GM21423 (cell line): ENCODE measurements at regions not wholly inside any gene's neighbourhood (a gene's known extent, or its start where the extent isn't known, plus 50 kb on each side); places are given as distances from the start of the nearest gene placed in this dataset.

Experiments used
- ATAC-seq: cut with Tn5 transposase; IDR thresholded peaks from one replicate; pipeline ENCODE4 v1.9.1; 2021; ENCODE audit warnings: mild to moderate bottlenecking, moderate library complexity; ENCODE audit not compliant: unreplicated experiment

DNA sequence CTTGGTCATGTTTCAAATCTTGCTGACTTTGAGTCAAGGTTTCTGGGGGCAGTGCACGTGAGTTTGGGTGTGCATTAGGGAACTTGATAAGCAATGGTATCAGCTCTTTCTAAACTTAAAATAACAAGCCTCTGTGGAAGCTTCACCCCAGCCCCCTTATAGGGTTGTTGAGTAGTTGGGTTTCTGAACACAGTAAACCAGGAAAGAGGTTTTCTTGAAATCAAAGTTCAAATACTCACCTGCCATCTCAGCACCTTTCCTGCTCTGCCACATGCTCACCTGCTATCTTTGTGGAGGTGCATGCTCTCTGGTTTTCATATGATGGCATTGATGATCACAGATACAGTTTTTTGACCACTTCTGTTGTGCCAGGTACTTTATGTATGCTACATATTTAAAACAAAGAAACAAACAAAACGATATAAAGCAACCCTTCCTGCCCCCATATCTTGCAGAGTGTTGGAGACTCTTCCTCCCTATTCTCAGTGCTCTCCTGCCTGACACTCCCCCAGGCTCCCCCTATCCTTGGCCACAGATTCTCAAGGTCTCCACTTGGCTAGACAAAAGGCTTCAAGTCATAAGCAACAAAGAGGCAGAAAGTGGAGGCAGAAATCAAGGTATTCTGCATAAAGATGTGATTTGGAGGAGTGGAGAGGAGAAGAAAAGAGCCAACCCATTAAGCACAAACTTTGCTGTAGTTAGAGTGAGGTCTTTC lies 360.6 kb downstream of the CYRIA start:
- no peak for ATAC-seq

DNA sequence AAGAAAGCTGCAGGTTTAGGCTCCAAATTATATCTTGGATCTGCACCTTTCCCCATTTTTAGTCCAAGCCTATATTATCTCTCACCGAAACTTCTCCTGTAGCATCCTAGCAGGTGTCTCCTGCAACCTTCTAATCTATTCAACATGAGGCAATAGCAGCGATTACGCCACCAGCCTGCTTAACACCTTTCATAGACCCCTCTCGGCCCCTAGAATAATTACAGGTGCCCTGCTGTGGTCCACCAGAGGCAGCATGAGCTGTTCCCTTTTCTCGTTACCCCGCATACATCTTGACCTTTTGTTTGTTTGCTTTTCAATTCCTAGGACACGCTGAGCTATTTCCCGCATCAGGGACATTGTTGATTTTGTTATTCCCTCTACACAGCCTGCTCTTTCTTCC lies 361.9 kb downstream of the CYRIA start:
- ATAC-seq: no peak

DNA sequence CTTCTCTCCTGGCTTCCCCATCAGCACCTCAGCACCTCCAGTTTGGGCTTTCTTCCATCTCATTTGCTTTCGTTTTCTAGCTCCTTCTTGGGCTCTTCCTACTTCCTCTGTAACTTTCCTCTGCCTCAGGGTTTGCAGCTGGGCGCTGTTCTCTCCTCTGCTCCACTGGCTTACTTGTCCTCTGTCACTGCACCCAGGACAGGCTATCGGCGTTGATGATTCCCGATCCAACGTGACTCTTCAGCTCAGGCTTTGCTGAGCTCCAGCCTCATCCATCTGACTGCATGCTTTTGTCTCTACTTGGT lies 362.4 kb downstream of the CYRIA start:
- no peak for ATAC-seq

DNA sequence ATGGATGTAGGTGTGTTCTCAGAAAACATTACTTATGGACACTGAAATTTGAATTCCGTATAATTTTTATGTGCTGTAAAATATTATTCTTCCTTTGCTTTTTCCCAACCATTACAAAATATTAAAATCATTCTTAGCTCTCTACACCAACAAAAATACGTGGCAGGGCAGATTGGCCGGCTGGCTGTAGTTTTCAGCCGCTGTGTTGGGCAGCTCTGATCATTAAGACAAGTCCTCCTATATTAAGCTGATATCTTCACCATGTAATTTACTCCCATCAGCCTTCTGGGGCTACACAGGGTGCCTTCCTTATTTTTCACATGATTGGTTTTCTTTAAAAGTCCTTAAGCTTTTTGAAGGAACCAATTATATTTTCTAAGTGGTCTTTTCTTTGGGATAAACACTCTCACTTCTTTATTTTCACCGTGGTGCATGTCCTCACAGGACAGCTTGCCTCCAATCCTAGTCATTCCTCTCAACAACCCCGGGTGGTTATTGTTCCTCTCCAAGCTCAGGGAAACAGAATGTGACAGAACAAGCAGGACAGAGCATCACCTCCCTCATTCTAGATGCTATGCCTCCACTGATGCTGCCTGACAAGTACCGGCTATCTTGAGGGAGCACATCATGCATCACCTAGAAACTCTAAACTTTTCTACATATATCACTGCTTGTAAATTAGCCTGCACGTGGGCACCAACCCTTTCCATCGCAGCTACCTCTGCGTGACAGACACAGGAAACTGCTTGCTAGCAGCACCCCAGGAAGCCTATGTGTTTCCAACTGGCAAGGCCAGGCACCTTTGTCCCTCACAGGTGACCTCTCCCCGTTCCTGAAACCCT lies 362.3 kb downstream of the MYCN start:
- ATAC-seq: no peak

DNA sequence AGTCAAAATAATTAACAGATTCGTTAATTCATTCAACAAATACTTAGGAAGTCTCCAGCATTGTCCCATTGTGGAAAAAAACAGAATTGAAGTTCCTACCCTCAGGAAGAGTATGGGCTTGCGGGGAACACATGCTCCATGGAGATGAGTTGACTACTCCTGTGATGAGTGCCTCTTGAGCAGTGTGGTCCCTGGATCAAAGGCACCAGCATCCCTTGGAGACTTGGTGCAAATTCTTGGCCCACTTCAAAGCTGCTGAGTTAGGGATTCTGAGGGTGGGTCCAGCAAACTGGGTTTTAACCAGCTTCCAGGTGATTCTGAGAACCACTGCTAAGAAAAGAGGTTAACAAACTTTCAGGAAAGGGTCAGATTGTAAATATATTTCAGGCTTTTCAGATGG lies 361.6 kb downstream of the MYCN start:
- ATAC-seq: no peak

DNA sequence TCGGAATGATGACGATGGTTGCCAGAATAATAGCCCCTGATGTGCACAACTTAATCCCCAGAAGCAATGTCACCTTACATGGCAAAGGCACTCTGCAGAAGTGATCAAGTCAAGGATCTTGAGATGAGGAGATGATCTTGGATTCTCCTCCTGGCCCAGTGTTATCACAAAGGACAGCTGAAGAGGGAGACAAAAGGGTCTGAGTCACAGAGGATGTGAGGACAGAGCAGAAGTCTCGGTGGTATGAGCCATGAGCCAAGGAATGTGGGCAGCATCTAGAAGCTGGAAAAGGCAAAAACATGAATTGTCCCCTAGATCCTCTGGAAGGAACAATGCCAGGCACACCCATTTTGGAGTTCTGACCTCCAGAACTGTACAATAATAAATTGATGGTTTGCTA lies 358.5 kb downstream of the MYCN start:
- no peak for ATAC-seq

DNA sequence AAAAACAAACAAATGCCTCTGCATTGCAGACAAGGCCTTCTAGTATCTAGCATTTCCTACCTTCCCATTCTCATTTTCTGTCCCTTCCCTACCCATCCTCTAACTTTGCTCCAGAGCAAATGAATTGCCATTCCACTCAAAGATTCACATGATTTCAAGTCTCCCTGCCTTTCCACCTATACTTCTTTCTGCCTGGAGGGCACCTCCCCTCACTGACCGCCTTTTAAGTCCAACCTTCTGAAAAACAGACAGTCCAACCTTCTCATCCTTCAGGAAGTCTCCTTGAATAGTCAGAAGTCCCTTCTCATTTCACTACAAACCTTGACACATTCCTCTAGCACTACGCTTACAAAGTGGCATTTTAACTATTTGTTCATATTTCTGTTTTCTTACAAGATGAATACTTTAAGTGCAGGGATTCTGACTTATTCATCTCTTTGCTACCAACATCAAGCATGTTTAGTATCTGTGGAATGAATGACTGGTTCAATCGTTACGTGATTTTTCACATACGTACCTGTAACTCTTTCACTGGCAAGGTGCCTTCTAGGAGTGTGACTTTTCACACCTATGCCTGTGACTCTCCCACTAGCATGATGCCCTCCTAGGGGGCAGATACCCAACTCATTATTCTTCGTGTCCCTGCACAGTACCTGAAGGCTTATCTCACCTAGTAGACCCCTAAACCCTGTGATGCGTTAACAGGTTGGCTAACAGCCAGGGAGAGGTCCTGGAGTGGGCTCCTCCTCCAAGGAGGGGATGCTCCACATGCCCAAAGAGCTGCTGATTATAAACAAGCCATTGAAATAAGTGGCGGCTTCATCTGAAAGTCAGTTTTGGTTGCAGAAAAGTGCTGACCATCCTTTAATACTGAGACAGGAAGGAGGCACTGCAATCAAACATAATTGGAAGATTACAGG lies 356.2 kb downstream of the MYCN start:
- no peak for ATAC-seq

DNA sequence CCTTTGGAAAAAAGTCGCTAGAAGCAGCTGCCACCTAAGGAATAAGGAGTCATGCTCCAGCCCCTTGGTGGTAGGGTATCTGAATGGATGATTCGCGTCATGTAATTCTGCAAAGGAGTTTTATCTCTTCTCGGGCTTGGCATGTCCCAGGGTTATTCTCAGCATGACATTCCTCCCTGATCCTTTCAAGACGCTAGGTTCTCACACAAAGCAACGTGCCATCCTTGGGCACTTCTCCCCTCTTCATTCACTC lies 355.6 kb downstream of the MYCN start:
- no peak for ATAC-seq

DNA sequence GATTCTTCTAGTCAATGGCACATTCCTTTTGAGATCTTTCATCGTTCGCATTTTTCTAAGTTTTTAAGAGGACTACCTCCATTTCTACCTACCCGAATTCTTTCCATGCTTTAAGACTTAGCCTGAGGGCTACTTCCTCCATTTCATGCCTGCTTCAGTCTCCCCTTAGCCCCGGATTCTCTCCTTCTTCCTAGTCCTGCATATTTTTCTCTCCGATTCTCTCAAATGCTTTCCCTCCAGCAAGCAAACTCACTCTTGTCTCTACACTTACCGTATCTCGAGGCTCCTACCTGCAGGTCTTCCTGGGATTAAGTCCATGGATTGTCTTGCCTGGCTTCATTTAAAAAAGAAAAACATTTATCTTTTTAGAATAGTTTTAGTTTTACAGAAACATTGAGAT lies 354.4 kb downstream of the MYCN start:
- no peak for ATAC-seq

DNA sequence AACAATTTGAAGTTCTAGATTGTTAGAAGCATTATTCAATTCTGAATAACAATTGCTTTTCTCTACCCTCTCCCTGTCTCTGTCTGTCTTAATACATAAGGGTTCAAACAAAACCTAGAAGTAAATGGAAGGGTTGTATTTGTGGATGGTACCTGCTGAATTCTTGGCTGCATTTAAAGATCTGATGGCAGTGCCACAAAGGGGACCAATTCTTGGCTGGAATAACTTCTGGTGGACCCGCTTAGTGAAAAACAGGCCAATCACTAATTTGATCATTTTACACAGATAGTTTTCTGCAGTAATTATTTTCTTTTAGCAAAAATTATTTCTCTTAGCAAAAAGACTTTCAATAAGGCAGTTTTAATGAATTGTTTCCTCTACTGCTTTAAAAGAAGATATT lies 353.5 kb downstream of the MYCN start:
- no peak for ATAC-seq

DNA sequence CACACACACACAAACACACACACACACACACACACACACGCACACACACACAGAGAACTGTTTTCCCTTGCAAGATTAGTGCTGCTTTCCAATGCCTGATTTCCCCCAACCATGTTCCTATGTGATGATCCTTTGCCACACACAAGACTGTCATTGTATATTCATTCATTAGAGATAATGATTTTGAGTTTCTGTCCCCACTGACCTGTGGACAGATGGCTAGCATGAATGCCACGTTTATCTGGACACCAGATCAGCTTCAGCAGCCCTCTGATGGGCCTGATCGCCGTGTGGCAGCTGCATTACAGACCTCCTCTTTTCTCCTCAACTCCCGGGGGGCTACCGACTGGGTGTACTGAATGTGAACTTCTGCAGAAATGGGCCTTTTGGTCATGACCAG lies 353.0 kb downstream of the MYCN start:
- ATAC-seq: no peak

DNA sequence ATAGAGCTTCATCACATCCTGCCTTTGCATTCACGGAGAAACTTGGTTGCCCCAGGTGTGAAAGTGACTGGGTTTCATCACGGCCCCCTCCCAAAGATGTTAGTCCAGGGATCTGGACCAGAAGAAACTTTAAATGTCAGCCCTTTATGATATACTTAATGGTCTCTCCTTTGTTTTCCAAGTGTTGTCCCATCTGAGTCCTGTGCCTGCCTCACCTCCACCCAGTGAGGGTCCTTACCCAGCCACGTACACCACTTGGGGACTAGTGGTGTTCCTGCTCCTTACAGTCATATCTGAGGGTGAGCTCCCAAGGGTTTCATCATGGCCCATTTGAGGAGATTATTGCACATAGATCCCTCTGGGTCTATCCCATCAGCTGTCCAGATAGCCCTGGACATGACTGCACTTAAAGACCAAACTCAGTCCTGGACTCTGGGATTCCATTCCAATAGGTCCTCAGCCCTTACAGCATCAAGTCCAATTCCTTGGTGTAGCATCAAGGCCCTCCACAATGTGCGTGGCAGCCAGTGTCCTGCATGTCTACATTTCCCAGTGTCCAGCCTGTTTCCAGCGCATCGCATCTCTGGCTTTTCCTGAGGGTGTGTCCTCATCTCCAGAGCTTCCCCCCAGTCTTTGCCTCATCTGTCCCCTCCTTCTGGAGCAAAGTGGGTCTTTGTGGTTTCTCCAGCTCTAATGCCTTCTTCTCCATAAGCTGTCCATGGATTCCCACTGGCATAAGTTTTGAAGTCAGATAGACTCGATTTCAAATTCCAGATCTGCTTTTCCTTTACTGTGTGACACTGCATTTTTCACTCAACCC lies 351.6 kb downstream of the MYCN start:
- ATAC-seq: no peak

DNA sequence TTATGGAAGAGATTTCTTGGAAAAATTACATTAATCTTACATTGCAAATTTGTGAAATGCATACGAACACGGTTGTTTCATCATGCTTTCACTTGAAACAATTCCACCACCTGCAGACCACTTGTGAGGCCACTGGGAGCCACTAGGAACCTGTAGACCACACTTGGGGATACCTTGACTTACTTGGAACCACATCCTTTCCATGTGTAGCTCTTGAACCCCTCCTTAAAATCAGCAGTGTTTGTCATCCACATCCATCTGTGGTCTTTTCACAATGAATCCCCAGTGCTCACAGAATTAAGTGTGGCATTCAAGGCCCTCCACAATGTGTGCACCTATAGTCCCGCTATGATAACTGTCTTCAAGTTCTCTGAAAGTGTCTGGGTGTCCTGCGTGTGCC lies 350.9 kb downstream of the MYCN start:
- no peak for ATAC-seq

DNA sequence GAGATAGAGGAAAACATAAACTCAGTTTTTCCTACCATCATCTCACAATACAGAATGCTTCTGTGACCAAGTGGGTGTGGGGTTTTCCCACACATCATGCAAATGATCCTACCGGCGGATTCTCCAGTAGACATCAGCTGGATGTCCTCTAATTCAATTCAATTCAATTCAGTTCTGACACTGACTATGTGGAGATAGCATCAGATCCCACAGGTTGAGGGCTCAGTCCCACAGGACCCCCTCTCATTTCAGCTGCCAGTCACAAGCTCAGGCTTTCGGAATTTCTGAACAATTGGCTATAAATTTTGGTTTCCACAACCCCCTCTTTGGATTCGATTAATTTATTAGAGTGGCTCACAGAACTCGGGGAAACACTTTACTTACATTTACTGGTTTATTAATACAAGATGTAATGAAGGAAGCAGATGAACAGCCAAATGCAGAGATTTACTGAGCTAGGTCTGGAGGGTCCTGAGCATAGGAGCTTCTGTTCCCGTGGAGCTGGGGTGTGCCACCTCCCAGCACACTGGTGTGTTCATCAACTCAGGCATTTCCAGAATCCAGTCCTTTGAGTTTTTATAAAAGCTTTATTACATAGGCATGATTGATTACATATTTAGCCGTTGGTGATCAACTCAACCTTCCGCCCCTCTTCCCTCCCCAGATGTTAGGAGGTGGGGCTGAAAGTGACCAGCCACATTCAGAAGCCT lies 350.1 kb downstream of the MYCN start:
- ATAC-seq: no peak

DNA sequence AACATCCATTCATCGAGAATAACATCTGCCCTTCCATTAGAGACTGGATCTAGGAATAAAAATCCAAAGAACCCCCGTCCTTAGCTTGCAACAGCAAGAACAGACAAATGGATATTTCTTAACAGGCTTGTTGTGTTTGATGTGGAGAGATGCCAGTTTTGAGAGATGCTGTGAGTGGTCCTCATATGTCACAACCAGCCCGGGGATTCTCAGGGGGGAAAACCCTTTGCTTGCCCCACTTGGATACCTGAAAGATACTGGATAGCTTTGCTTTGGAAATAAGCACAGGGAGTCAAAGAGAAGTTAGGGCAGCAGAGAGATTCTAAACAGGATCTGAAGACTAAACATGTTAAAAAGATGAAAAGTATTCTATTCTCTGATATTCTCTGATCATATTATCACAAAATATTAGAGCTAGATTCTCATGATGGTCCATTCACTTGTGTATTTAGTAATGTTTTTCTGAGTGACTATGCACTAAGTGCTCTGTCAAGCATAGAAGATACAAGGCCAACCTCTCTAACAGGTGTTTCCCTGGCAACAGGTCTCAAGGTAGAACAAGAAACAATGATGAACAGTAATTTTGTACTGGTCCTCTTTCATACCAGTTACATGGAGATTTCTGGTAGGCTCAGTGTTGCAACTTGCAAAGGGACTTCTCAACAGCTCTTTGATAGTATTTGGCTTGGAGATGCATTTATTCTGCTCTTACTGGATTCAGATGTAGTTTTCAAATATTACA lies 348.2 kb downstream of the MYCN start:
- no peak for ATAC-seq

DNA sequence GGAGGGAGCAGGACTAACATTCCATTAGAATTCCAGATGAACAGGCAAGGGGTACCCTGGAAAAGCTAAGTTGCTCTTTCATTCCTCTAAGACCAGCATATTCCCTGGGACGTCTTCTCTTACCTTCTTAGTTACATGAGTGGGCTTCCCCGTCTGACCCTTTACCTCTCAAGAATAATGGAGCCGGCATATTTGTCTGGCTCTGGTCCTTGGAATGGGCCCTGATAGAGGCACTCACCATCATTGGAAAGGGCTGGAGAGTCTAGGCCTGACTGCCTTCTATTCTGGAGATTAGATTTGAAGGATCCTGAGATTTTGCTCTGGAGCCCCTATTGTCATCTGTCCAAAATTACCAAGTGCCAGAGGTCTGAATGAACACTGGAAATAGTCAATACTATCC lies 347.5 kb downstream of the MYCN start:
- ATAC-seq: no peak

DNA sequence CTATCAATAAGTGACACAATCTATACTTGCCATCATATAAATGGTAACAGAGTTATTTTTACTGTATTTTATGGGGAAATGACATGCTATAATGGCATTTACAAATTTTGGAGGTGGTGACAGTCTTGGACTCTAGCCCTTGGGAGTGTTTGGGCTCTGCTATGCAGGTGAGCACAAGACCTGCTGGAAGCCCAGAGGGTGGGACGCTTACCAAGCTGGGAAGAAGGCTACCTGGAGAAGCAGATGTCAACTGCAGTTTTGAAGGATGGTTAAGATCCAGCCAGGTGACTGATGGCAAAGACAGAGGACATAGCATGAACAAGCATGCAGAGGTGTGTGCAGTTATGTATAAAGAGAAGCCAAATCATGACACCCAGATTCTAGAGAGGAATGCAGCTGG lies 346.9 kb downstream of the MYCN start:
- ATAC-seq: no peak

DNA sequence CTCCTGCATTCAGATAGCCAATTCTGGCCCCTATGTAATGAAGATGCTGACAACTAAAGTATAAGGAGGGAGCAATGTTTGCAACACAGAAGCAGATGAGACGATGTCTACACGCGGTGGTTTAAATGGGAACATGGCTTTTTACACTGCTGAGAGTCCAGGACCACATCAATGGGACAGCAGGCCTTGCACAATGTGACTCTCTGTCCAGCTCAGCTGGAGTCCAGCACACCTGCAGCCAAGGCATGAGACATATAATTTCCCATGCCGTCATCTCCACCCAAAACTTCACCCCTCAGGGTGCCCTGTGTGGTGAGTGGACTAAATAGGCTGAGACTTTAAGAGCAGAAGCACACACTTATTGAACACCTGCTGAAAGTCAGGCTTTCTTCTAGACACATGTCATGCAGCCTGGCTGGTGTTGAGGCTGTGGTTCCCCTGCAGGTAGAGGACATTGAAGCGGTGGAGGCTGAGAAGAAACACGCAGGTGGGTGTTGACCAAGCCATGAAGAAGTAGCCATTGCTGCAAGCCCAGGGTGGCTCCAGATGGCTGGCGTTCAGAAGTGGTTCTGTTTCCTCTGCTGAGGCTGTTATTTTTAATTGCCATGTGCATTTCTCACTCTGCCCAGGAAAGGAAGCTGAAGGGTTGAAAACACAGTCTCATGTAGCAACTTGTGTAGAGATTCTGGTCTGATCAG lies 345.6 kb downstream of the MYCN start:
- ATAC-seq: no peak

DNA sequence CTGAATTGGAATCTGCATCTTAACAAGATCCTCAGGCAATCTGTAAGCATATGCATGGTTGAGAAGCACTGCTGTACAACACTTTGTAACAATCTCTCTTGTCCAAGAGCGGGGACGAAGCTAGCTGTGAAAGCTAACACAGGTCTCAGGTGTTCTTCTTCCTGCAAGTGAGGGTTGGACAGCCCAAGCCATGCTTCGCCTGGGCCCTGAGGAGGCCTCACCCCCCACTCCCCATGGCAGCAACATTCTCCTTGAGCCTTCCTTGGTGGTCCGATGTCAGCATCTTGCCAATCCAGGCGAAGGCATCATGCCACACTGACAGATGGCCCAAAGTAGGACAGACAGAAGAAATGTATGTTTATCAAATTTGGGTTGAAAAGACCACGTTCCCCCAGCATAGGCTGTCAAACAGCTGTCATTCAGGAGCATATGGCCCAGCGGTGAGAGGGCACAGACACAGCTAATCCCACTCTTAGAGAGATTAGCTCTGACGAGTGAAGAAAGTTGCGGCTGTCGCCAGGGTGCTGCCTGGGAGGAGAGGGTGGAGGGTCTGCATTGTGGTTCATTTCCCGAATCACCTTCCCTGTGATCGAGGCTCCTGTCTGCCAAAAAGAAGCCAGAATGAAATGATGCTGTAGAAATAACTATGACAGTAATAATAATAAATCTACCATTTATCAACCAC lies 344.7 kb downstream of the MYCN start:
- ATAC-seq: no peak
